VCaP (cell line): ENCODE measurements at regions not wholly inside any gene's neighbourhood (a gene's known extent, or its start where the extent isn't known, plus 50 kb on each side); places are given as distances from the start of the nearest gene placed in this dataset.
"Not testable (repeated sequence)": the region's sequence is repeated elsewhere in the genome, so short reads cannot be mapped to it uniquely, and the experiment has no call there.

Experiments
- H3K27ac ChIP-seq: fragments of 450-650 bp; 2 replicates; pipeline ENCODE4 v1.5.1; 2017
- TF ChIP-seq, protein P1 (sequence below): fragments of 450-650 bp; conservative IDR thresholded peaks from 2 replicates; pipeline ENCODE4 v1.5.1; 2017; ENCODE audit warnings: mild to moderate bottlenecking, moderate library complexity

- TF ChIP-seq, protein P1, sequence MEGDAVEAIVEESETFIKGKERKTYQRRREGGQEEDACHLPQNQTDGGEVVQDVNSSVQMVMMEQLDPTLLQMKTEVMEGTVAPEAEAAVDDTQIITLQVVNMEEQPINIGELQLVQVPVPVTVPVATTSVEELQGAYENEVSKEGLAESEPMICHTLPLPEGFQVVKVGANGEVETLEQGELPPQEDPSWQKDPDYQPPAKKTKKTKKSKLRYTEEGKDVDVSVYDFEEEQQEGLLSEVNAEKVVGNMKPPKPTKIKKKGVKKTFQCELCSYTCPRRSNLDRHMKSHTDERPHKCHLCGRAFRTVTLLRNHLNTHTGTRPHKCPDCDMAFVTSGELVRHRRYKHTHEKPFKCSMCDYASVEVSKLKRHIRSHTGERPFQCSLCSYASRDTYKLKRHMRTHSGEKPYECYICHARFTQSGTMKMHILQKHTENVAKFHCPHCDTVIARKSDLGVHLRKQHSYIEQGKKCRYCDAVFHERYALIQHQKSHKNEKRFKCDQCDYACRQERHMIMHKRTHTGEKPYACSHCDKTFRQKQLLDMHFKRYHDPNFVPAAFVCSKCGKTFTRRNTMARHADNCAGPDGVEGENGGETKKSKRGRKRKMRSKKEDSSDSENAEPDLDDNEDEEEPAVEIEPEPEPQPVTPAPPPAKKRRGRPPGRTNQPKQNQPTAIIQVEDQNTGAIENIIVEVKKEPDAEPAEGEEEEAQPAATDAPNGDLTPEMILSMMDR = no peak
- H3K27ac ChIP-seq = no peak overlapping the region
Observed at GRCh38 chr4:134885436-134885835, 683.8 kb upstream of the PABPC4L start.

- TF ChIP-seq, protein P1 = no peak
- no peak overlapping the region for H3K27ac ChIP-seq
Observed at GRCh38 chr4:134883831-134884449, 682.4 kb upstream of the PABPC4L start.

DNA sequence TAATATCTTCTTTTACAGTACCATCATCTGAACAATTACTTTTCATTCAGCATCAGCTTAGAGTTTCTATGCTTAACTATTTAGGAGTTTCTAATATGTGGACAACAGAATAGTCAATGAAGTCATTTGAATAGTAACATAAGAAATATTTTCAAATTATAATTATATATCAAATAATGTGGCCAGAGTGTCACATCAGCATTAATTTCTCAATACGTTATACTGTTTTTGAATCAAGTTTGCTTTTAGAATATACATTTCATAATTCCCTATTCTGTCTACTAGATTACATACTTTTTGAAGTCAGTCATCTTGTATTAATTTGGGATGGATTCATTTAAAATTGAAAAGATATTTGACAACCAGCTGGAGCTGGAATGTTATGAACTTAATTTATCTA lies 677.4 kb upstream of the PABPC4L start:
- TF ChIP-seq, protein P1 = no peak
- H3K27ac ChIP-seq = no peak overlapping the region

GRCh38 chr4:134867027-134867426 lies 665.4 kb upstream of the PABPC4L start:
- TF ChIP-seq, protein P1 = no peak
- no peak overlapping the region for H3K27ac ChIP-seq

GRCh38 chr4:134865675-134866074 lies 664.1 kb upstream of the PABPC4L start:
- H3K27ac ChIP-seq = no peak overlapping the region
- TF ChIP-seq, protein P1 = no peak

DNA sequence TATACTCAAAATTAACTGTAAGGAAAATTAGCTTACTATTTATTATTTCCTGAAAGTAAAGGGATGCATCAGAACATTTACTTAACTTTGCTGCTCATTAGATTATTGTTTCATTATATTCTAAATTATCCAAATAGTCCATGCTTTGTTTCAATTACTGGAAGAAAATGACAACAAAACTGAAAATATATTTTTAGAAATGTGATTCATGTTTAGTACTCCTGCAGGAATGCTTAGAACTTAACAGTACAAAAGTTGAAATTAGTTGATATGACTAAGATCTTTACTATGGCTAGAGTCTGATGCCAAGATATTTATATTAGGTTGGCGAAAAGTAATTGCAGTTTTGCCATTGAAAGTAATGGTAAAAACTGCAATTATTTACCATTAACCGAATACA lies 660.5 kb upstream of the PABPC4L start:
- H3K27ac ChIP-seq = no peak overlapping the region
- TF ChIP-seq, protein P1 = no peak

DNA sequence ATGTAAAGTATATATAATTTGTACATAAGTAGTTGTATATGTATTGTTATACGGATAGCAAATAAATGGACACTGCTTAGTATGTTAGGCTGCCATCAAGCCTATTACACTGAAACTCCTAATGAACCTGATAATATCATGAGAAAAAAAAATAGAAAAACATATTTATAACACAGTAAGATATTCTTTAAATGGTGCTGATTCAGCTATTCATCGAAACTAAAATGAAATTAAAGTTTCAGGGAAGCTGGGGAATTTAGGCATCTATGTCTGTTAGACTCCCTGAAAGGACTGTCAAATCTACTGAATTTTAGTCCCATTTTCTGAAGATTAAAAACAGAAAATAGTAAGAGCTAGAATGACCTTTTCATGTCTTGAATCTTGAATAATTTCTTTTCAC lies 647.1 kb upstream of the PABPC4L start:
- TF ChIP-seq, protein P1 = no peak
- no peak overlapping the region for H3K27ac ChIP-seq

DNA sequence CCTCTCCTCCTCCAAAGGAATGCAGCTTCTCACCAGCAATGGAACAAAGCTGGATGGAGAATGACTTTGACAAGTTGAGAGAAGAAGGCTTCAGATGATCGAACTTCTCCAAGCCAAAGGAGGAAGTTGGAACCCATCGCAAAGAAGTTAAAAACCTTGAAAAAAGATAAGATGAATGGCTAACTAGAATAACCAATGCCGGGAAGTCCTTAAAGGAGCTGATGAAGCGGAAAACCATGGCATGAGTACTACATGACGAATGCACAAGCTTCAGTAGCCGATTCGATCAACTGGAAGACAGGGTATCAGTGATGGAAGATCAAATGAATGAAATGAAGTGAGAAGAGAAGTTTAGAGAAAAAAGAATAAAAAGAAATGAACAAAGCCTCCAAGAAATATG lies 629.2 kb upstream of the PABPC4L start:
- not testable (repeated sequence) for H3K27ac ChIP-seq
